Stimulated activated CD8-positive, alpha-beta memory T cell treated with anti-CD3 and anti-CD28 coated beads, Interleukin-12 subunit alpha, Interleukin-12 subunit beta, amount 100 ng/mL, for 1 hour (primary cell): ENCODE measurements at regions not wholly inside any gene's neighbourhood (a gene's known extent, or its start where the extent isn't known, plus 50 kb on each side); places are given as distances from the start of the nearest gene placed in this dataset.

Experiments
- DNase-seq: peaks from one replicate; pipeline ENCODE4 v3.0.0-alpha.2; 2020; ENCODE audit warnings: low read depth

- no peak for DNase-seq
Observed at GRCh38 chr6:44500074-44500473, 112.6 kb downstream of the CDC5L start.

GRCh38 chr6:44503471-44503870, 116.0 kb downstream of the CDC5L start:
- no peak for DNase-seq

GRCh38 chr6:44504301-44504791, 116.8 kb downstream of the CDC5L start:
- no peak for DNase-seq

- no peak for DNase-seq
Observed at GRCh38 chr6:44505751-44506150, 118.2 kb downstream of the CDC5L start.

GRCh38 chr6:44507014-44507413, 119.5 kb downstream of the CDC5L start:
- DNase-seq = no peak

- DNase-seq = no peak
Observed at GRCh38 chr6:44508646-44509045, 121.1 kb downstream of the CDC5L start.

- no peak for DNase-seq
Observed at GRCh38 chr6:44511126-44511525, 123.6 kb downstream of the CDC5L start.

GRCh38 chr6:44512868-44513741, 125.6 kb downstream of the CDC5L start:
- no peak for DNase-seq

- no peak for DNase-seq
Observed at GRCh38 chr6:44514085-44514484, 126.6 kb downstream of the CDC5L start.

GRCh38 chr6:44514576-44515193, 127.2 kb downstream of the CDC5L start:
- no peak for DNase-seq

GRCh38 chr6:44522871-44523270, 135.4 kb downstream of the CDC5L start:
- no peak for DNase-seq

GRCh38 chr6:44524476-44525227, 137.1 kb downstream of the CDC5L start:
- DNase-seq = no peak

- no peak for DNase-seq
Observed at GRCh38 chr6:44525761-44526351, 138.3 kb downstream of the CDC5L start.

GRCh38 chr6:44527181-44527580, 139.7 kb downstream of the CDC5L start:
- DNase-seq = no peak

GRCh38 chr6:44527583-44528369, 140.3 kb downstream of the CDC5L start:
- DNase-seq = no peak

- no peak for DNase-seq
Observed at GRCh38 chr6:44528370-44528644, 140.8 kb downstream of the CDC5L start.

GRCh38 chr6:44528716-44529115, 141.2 kb downstream of the CDC5L start:
- DNase-seq = no peak

GRCh38 chr6:44529146-44529905, 141.8 kb downstream of the CDC5L start:
- DNase-seq = no peak

- DNase-seq = no peak
Observed at GRCh38 chr6:44530209-44530909, 142.9 kb downstream of the CDC5L start.

- DNase-seq = no peak
Observed at GRCh38 chr6:44530910-44531234, 143.4 kb downstream of the CDC5L start.
